ENCODE measurements at regions not wholly inside any gene's neighbourhood (a gene's known extent, or its start where the extent isn't known, plus 50 kb on each side); places are given as distances from the start of the nearest gene placed in this dataset.

DNA sequence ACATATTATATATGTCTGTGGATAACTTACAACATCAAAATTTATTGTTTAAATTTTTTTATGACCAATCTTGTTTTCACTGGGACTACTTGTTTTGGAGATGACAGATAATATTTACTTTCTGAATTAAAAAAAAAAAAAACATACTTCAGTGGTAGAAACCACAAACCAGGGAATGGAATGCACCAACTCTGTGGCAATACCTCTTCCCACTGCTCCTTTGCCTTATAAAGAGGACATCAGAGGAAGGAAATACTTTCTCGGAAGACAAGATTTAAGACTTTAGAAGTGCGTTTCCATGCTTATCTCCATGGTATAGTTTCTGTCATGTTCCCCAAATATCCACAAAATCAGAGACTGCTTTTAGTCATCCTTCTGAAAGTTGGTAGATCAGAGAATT, 1241.1 kb upstream of the EYS start:
- CTCF ChIA-PET, result no interaction called here
- no peaks in the 10 kb centered on the region for H3K27me3 Mint-ChIP-seq (ENCODE audit: unreplicated experiment)
- no peak for DNase-seq
- intact Hi-C loops (cut with micrococcal nuclease; ENCODE audit: unreplicated experiment), result no loop called here
- peaks cover 15% of the 10 kb centered on the region for H3K9me3 Mint-ChIP-seq (ENCODE audit: low read depth, unreplicated experiment)
- no TSS peak for BruUV-seq (replicated peaks)
- no peak overlapping the region for H3K4me3 Mint-ChIP-seq (ENCODE audit: low read depth, unreplicated experiment)
- no peaks in the 10 kb centered on the region for H3K36me3 Mint-ChIP-seq (ENCODE audit: insufficient read depth, unreplicated experiment)
- TF ChIP-seq, protein P1, sequence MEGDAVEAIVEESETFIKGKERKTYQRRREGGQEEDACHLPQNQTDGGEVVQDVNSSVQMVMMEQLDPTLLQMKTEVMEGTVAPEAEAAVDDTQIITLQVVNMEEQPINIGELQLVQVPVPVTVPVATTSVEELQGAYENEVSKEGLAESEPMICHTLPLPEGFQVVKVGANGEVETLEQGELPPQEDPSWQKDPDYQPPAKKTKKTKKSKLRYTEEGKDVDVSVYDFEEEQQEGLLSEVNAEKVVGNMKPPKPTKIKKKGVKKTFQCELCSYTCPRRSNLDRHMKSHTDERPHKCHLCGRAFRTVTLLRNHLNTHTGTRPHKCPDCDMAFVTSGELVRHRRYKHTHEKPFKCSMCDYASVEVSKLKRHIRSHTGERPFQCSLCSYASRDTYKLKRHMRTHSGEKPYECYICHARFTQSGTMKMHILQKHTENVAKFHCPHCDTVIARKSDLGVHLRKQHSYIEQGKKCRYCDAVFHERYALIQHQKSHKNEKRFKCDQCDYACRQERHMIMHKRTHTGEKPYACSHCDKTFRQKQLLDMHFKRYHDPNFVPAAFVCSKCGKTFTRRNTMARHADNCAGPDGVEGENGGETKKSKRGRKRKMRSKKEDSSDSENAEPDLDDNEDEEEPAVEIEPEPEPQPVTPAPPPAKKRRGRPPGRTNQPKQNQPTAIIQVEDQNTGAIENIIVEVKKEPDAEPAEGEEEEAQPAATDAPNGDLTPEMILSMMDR (IDR thresholded peaks at IDR 0.05; ENCODE audit: unreplicated experiment), result no peak
- no peak overlapping the region for H3K27ac Mint-ChIP-seq (ENCODE audit: unreplicated experiment)
- no peaks in the 10 kb centered on the region for H3K4me1 Mint-ChIP-seq (ENCODE audit: low read depth, unreplicated experiment)

DNA sequence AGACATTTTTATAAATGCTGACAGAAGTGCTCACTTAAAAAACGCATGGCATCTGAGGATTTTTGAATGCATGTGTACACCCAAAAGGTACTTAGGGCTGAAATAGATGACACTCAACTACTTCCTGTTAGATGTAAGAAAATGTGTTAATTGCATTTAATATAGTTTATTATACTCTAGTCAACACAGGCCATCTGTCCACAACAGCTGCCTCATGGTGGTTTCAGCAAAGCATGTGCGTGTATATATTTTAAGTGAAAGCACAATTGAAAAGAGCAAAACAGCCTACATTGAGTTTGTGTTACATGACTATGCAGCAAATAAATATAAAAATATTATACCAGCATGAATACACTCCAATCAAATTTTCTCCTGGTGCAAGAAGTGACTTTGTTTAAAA, 1233.0 kb upstream of the EYS start:
- Mint-ChIP-seq H3K27me3 (ENCODE audit: unreplicated experiment) (no peaks in the 10 kb centered on the region), H3K4me1 (ENCODE audit: low read depth, unreplicated experiment) (no peaks in the 10 kb centered on the region), H3K27ac (ENCODE audit: unreplicated experiment) (no peak overlapping the region), H3K36me3 (ENCODE audit: insufficient read depth, unreplicated experiment) (no peaks in the 10 kb centered on the region), H3K9me3 (ENCODE audit: low read depth, unreplicated experiment) (peaks cover 24% of the 10 kb centered on the region), H3K4me3 (ENCODE audit: low read depth, unreplicated experiment) (no peak overlapping the region)
- intact Hi-C loops (cut with micrococcal nuclease; ENCODE audit: unreplicated experiment), result no loop called here
- TF ChIP-seq, protein P1 (IDR thresholded peaks at IDR 0.05; ENCODE audit: unreplicated experiment), result no peak
- BruUV-seq (replicated peaks), result no TSS peak
- DNase-seq, result no peak
- CTCF ChIA-PET, result no interaction called here

DNA sequence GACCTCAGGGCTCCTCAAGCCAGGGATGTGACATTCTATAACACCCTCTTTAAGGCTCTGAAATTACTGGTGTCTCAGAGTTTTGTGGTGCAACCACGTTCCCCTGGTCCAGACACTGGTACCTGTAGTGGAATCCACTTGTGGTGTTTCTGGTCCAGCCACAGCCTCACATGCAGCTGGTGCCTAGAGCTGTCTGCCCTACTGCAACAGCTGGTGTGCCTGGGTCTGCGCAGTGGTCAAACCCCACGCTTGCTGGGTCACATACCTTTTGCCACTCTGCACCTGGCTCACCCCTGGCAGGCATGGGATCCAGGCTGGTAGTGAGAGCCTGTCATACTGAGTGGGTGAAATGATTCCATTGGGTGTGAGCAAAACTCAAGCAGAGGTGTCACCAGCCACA, 1230.2 kb upstream of the EYS start:
- CTCF ChIA-PET, result no interaction called here
- no peak for DNase-seq
- no peaks in the 10 kb centered on the region for H3K27me3 Mint-ChIP-seq (ENCODE audit: unreplicated experiment)
- intact Hi-C loops (cut with micrococcal nuclease; ENCODE audit: unreplicated experiment), result no loop called here
- no peaks in the 10 kb centered on the region for H3K36me3 Mint-ChIP-seq (ENCODE audit: insufficient read depth, unreplicated experiment)
- no peaks in the 10 kb centered on the region for H3K4me1 Mint-ChIP-seq (ENCODE audit: low read depth, unreplicated experiment)
- peaks cover 14% of the 10 kb centered on the region for H3K9me3 Mint-ChIP-seq (ENCODE audit: low read depth, unreplicated experiment)
- no peak overlapping the region for H3K27ac Mint-ChIP-seq (ENCODE audit: unreplicated experiment)
- TF ChIP-seq, protein P1 (IDR thresholded peaks at IDR 0.05; ENCODE audit: unreplicated experiment), result no peak
- H3K4me3 Mint-ChIP-seq (ENCODE audit: low read depth, unreplicated experiment), result no peak overlapping the region
- no TSS peak for BruUV-seq (replicated peaks)

DNA sequence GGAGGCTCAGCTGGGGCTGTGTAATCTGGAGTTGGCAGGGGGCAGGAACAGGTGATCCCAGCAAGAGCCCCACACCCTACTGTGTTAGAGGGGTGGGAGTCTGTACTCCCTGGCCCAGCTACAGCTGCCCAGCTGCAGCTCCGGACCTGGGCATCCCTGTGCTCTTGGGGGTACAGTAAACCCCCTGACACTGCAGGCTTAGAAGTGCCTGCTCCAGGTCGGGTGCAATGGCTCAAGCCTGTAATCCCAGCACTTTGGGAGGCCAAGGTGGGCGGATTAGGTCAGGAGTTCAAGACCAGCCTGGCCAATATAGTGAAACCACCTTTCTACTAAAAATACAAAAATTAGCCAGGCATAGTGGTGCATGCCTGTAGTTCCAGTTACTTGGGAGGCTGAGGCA, 1228.6 kb upstream of the EYS start:
- intact Hi-C loops (cut with micrococcal nuclease; ENCODE audit: unreplicated experiment), result no loop called here
- DNase-seq, result no peak
- Mint-ChIP-seq H3K4me3 (ENCODE audit: low read depth, unreplicated experiment) (no peak overlapping the region), H3K27me3 (ENCODE audit: unreplicated experiment) (no peaks in the 10 kb centered on the region), H3K27ac (ENCODE audit: unreplicated experiment) (no peak overlapping the region), H3K4me1 (ENCODE audit: low read depth, unreplicated experiment) (no peaks in the 10 kb centered on the region), H3K36me3 (ENCODE audit: insufficient read depth, unreplicated experiment) (no peaks in the 10 kb centered on the region), H3K9me3 (ENCODE audit: low read depth, unreplicated experiment) (peaks cover 12% of the 10 kb centered on the region)
- TF ChIP-seq, protein P1 (IDR thresholded peaks at IDR 0.05; ENCODE audit: unreplicated experiment), result no peak
- BruUV-seq (replicated peaks), result no TSS peak
- CTCF ChIA-PET, result no interaction called here

DNA sequence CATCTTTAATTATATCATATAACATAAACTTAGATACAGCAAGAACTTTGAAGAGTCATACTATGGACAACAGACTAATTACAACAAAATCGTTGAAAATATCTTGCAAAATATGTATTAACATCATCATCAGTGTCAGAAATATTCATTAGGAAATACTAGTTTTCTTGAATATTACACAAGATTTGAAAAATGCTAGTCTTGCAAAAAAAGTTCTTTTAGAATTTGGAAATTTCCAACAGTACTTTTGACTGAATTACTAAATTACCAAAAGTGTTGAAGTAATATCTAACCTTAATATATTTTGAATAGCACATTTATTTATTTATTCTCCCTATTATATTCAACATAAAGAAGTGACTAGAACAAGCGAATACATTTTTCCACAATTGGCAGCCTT, 1224.8 kb upstream of the EYS start:
- H3K4me3 Mint-ChIP-seq (ENCODE audit: low read depth, unreplicated experiment), result no peak overlapping the region
- TF ChIP-seq, protein P1 (IDR thresholded peaks at IDR 0.05; ENCODE audit: unreplicated experiment), result no peak
- intact Hi-C loops (cut with micrococcal nuclease; ENCODE audit: unreplicated experiment), result no loop called here

More for the DNA sequence above, 1224.8 kb upstream of the EYS start:
- Mint-ChIP-seq H3K9me3 (ENCODE audit: low read depth, unreplicated experiment) (peaks cover 10% of the 10 kb centered on the region), H3K27me3 (ENCODE audit: unreplicated experiment) (no peaks in the 10 kb centered on the region), H3K27ac (ENCODE audit: unreplicated experiment) (no peak overlapping the region), H3K36me3 (ENCODE audit: insufficient read depth, unreplicated experiment) (no peaks in the 10 kb centered on the region), H3K4me1 (ENCODE audit: low read depth, unreplicated experiment) (no peaks in the 10 kb centered on the region)
- CTCF ChIA-PET, result no interaction called here
- BruUV-seq (replicated peaks), result no TSS peak
- DNase-seq, result no peak

Measured in Calu3 (cell line).